Lower leg skin (tissue), 3 donors: ENCODE measurements at regions not wholly inside any gene's neighbourhood (a gene's known extent, or its start where the extent isn't known, plus 50 kb on each side); places are given as distances from the start of the nearest gene placed in this dataset.

ENCODE experiments used
- CTCF ChIP-seq, 3 donors: fragments of 450-650 bp; IDR thresholded peaks; one replicate each; pipeline ENCODE4 v1.5.1; 2016; ENCODE audit warnings: antibody characterized with exemption in 3 of 3, mild to moderate bottlenecking in 3 of 3, moderate library complexity in 2 of 3
- POLR2A ChIP-seq, 2 donors: fragments of 450-650 bp; IDR thresholded peaks; one replicate each; pipeline ENCODE4 v1.6.1; 2016 to 2017; ENCODE audit warnings: antibody characterized with exemption in 2 of 2, mild to moderate bottlenecking in 1 of 2, moderate library complexity in 1 of 2

GRCh38 chr5:9829621-9830020 is 199.5 kb upstream of the TAS2R1 start:
- TF ChIP-seq POLR2A (IDR thresholded peaks at IDR 0.05) (no peak), CTCF (IDR thresholded peaks at IDR 0.05) (no peak)
